SK-N-SH (cell line): ENCODE measurements at regions not wholly inside any gene's neighbourhood (a gene's known extent, or its start where the extent isn't known, plus 50 kb on each side); places are given as distances from the start of the nearest gene placed in this dataset.

Source experiments
- CTCF ChIA-PET: fragments of 300-600, 350-600 bp; formaldehyde crosslinking; extraction: SDS; loops from one replicate; lab custom pipeline; 2021; lab: Yijun Ruan, JAX
- POLR2A ChIA-PET: fragments of 350-600 bp; sonication (Branson Sonifier 250); formaldehyde crosslinking; extraction: SDS; loops from one replicate; lab custom pipeline; 2020; ENCODE audit warnings: antibody characterized with exemption, inconsistent platforms; lab: Yijun Ruan, JAX
- DNase-seq: peaks from one replicate; pipeline ENCODE4 v3.0.0; 2012
- H2AFZ ChIP-seq: fragments of 200-600 bp; sonication (generic); 2 replicates; pipeline ENCODE4 v1.8.1; 2016; ENCODE audit warnings: antibody characterized with exemption, mild to moderate bottlenecking, low read depth
- H3F3A ChIP-seq: fragments of 200-600 bp; sonication (generic); replicated peaks from 2 replicates; pipeline ENCODE3; 2016; ENCODE audit warnings: antibody characterized with exemption, mild to moderate bottlenecking; ENCODE audit not compliant: insufficient read depth
- H3K27ac ChIP-seq, 2 experiments: fragments of 200-500 bp in 1 of 2; fragments of 200-600 bp in 1 of 2; sonication (Bioruptor generic) in 1 of 2; sonication (generic), shearing (Covaris generic) in 1 of 2; 2 replicates each; pipeline versions ENCODE4 v1.5.1 to v1.6.1; 2014 to 2016; ENCODE audit warnings: low read depth in 2 of 2, inconsistent platforms in 1 of 2, low read length in 1 of 2, mild to moderate bottlenecking in 1 of 2, mixed read lengths in 1 of 2
- H3K27me3 ChIP-seq: fragments of 200-600 bp; sonication (generic), shearing (Covaris generic); 2 replicates; pipeline ENCODE4 v1.6.1; 2016; ENCODE audit warnings: mixed run types; ENCODE audit not compliant: insufficient read depth
- H3K36me3 ChIP-seq, 2 experiments: fragments of 200-500 bp in 1 of 2; fragments of 200-600 bp in 1 of 2; sonication (Bioruptor generic) in 1 of 2; sonication (generic) in 1 of 2; replicated peaks in 1 of 2; 2 replicates each; pipeline versions ENCODE3 to v1.5.1; 2014 to 2016; ENCODE audit warnings: low read length in 1 of 2, mild to moderate bottlenecking in 1 of 2; ENCODE audit not compliant: insufficient read depth in 2 of 2, control insufficient read depth in 1 of 2
- H3K4me1 ChIP-seq, 2 experiments: fragments of 200-500 bp in 1 of 2; fragments of 200-600 bp in 1 of 2; sonication (Bioruptor generic) in 1 of 2; sonication (generic), shearing (Covaris generic) in 1 of 2; 2 replicates each; pipeline versions ENCODE4 v1.5.1 to v1.6.1; 2014 to 2016; ENCODE audit warnings: low read depth in 1 of 2, low read length in 1 of 2, mixed run types in 1 of 2; ENCODE audit not compliant: insufficient read depth in 2 of 2, control insufficient read depth in 1 of 2
- H3K4me2 ChIP-seq: fragments of 200-600 bp; sonication (generic), shearing (Covaris generic); 2 replicates; pipeline ENCODE4 v1.6.1; 2017; ENCODE audit warnings: mixed run types
- H3K4me3 ChIP-seq, 2 experiments: fragments of 200-500 bp in 1 of 2; fragments of 200-600 bp in 1 of 2; sonication (Bioruptor generic) in 1 of 2; sonication (generic), shearing (Covaris generic) in 1 of 2; 2 replicates each; pipeline versions ENCODE4 v1.5.1 to v1.8.1; 2014 to 2016; ENCODE audit warnings: low read depth in 2 of 2, inconsistent platforms in 1 of 2, low read length in 1 of 2, mild to moderate bottlenecking in 1 of 2, mixed read lengths in 1 of 2, moderate library complexity in 1 of 2
- H3K79me2 ChIP-seq: fragments of 200-600 bp; sonication (generic); 2 replicates; pipeline ENCODE4 v1.8.1; 2017; ENCODE audit warnings: mild to moderate bottlenecking; ENCODE audit not compliant: insufficient read depth
- H3K9ac ChIP-seq: fragments of 200-600 bp; sonication (generic); 2 replicates; pipeline ENCODE4 v1.6.1; 2017; ENCODE audit warnings: mixed run types
- H3K9me2 ChIP-seq: fragments of 200-600 bp; sonication (generic); 2 replicates; pipeline ENCODE4 v1.6.1; 2017; ENCODE audit warnings: mixed run types
- H3K9me3 ChIP-seq: fragments of 200-600 bp; sonication (generic); 2 replicates; pipeline ENCODE4 v1.6.1; 2017; ENCODE audit warnings: mixed run types, mild to moderate bottlenecking, moderate library complexity
- H4K20me1 ChIP-seq: fragments of 200-600 bp; sonication (generic); 2 replicates; pipeline ENCODE4 v1.6.1; 2017; ENCODE audit warnings: mild to moderate bottlenecking, mixed run types; ENCODE audit not compliant: insufficient read depth
- CHD2 ChIP-seq: fragments of 150-350 bp; IDR thresholded peaks from 2 replicates; pipeline ENCODE4 v1.6.1; 2018; ENCODE audit warnings: low read length; ENCODE audit not compliant: partially characterized antibody
- FOSL2 ChIP-seq: IDR thresholded peaks from 2 replicates; pipeline ENCODE4 v1.4.0; 2012; ENCODE audit warnings: low read depth, mild to moderate bottlenecking, moderate library complexity, borderline replicate concordance
- FOXM1 ChIP-seq: IDR thresholded peaks from 2 replicates; pipeline ENCODE4 v1.4.0; 2012; ENCODE audit warnings: low read depth, mild to moderate bottlenecking
- JUND ChIP-seq: IDR thresholded peaks from 2 replicates; pipeline ENCODE4 v1.4.0; 2012
- MEF2A ChIP-seq: IDR thresholded peaks from 2 replicates; pipeline ENCODE4 v1.4.0; 2012; ENCODE audit warnings: low read depth, borderline replicate concordance
- RFX5 ChIP-seq: IDR thresholded peaks from 2 replicates; pipeline ENCODE4 v1.6.1; 2012; ENCODE audit warnings: mild to moderate bottlenecking, improper control_type of control experiment, low read length
- RXRA ChIP-seq: IDR thresholded peaks from 2 replicates; pipeline ENCODE4 v1.4.0; 2012; ENCODE audit warnings: low read depth, mild to moderate bottlenecking, borderline replicate concordance
- SMC3 ChIP-seq: IDR thresholded peaks from 2 replicates; pipeline ENCODE4 v1.6.1; 2012; ENCODE audit warnings: low read depth, low read length, improper control_type of control experiment
- TCF12 ChIP-seq: IDR thresholded peaks from 2 replicates; pipeline ENCODE4 v1.4.0; 2012
- WGBS: methylation state at CpG from one replicate; pipeline ENCODE4 v1.1.6; 2017; ENCODE audit warnings: low lambda C conversion rate; 5-methylcytosine and 5-hydroxymethylcytosine counted together
- TF ChIP-seq, protein P1 (sequence below): IDR thresholded peaks from 2 replicates; pipeline ENCODE4 v1.6.1; 2012; ENCODE audit warnings: mild to moderate bottlenecking, low read depth, low read length, moderate library complexity
- TF ChIP-seq, protein P2 (sequence below): IDR thresholded peaks from 2 replicates; pipeline ENCODE4 v1.4.0; 2012; ENCODE audit warnings: low read depth

- DNase-seq, result no peak
- Histone ChIP-seq H3K4me1 (no peaks in the 10 kb centered on the region), H3K9me2 (no peaks in the 10 kb centered on the region), H3K9ac (no peak overlapping the region), H3K9me3 (no peaks in the 10 kb centered on the region), H3F3A (no peaks in the 10 kb centered on the region), H3K4me2 (no peak overlapping the region), H3K79me2 (no peaks in the 10 kb centered on the region), H3K27ac (no peak overlapping the region), H4K20me1 (no peaks in the 10 kb centered on the region), H3K36me3 (no peaks in the 10 kb centered on the region), H2AFZ (no peak overlapping the region), H3K4me3 (no peak overlapping the region), H3K27me3 (no peaks in the 10 kb centered on the region; the same call in 1 of the 2 replicates)
- TF ChIP-seq RFX5 (no peak), RXRA (no peak), TCF12 (no peak), FOXM1 (no peak), MEF2A (no peak), JUND (no peak), SMC3 (no peak)
- TF ChIP-seq, protein P1, sequence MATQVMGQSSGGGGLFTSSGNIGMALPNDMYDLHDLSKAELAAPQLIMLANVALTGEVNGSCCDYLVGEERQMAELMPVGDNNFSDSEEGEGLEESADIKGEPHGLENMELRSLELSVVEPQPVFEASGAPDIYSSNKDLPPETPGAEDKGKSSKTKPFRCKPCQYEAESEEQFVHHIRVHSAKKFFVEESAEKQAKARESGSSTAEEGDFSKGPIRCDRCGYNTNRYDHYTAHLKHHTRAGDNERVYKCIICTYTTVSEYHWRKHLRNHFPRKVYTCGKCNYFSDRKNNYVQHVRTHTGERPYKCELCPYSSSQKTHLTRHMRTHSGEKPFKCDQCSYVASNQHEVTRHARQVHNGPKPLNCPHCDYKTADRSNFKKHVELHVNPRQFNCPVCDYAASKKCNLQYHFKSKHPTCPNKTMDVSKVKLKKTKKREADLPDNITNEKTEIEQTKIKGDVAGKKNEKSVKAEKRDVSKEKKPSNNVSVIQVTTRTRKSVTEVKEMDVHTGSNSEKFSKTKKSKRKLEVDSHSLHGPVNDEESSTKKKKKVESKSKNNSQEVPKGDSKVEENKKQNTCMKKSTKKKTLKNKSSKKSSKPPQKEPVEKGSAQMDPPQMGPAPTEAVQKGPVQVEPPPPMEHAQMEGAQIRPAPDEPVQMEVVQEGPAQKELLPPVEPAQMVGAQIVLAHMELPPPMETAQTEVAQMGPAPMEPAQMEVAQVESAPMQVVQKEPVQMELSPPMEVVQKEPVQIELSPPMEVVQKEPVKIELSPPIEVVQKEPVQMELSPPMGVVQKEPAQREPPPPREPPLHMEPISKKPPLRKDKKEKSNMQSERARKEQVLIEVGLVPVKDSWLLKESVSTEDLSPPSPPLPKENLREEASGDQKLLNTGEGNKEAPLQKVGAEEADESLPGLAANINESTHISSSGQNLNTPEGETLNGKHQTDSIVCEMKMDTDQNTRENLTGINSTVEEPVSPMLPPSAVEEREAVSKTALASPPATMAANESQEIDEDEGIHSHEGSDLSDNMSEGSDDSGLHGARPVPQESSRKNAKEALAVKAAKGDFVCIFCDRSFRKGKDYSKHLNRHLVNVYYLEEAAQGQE, result no peak
- TF ChIP-seq, protein P2, sequence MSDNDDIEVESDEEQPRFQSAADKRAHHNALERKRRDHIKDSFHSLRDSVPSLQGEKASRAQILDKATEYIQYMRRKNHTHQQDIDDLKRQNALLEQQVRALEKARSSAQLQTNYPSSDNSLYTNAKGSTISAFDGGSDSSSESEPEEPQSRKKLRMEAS, result no peak
- ChIA-PET CTCF (interaction anchor here (1.4 kb wide), 1 partner anchor 36 kb away, joined by 6 read pairs; no protein-coding TSS in a partner anchor), POLR2A (no interaction called here)
- WGBS, result 44% methylated on average over 2 of the region's 2 CpGs
Observed at GRCh38 chr4:100034023-100034664, 84.1 kb upstream of the H2AZ1 start.

GRCh38 chr4:100026066-100026465, 76.0 kb upstream of the H2AZ1 start:
- Histone ChIP-seq H3K79me2 (no peaks in the 10 kb centered on the region), H4K20me1 (no peaks in the 10 kb centered on the region), H3K4me1 (peaks cover 0 to 19% of the 10 kb centered on the region in 2 experiments; a peak in 2 of 4 replicates), H2AFZ (no peak overlapping the region), H3K9me2 (no peaks in the 10 kb centered on the region), H3K27ac (no peak overlapping the region), H3K9me3 (no peaks in the 10 kb centered on the region), H3K9ac (no peak overlapping the region), H3K27me3 (no peaks in the 10 kb centered on the region; the same call in 1 of the 2 replicates), H3K4me2 (no peak overlapping the region), H3K4me3 (no peak overlapping the region), H3K36me3 (no peaks in the 10 kb centered on the region), H3F3A (no peaks in the 10 kb centered on the region)
- no peak for DNase-seq
- 63% methylated on average over 5 of the region's 5 CpGs for WGBS
- POLR2A ChIA-PET, result no interaction called here
- CTCF ChIA-PET, result interaction anchor here (1.0 to 2.5 kb wide), 3 partner anchors 11 to 67 kb away, joined by 3 to 12 read pairs (median 3); no protein-coding TSS in a partner anchor
- no peak for TF ChIP-seq MEF2A
- TF ChIP-seq FOSL2, result no peak
- TF ChIP-seq CHD2, result no peak
